GM18502 (cell line): ENCODE measurements at regions not wholly inside any gene's neighbourhood (a gene's known extent, or its start where the extent isn't known, plus 50 kb on each side); places are given as distances from the start of the nearest gene placed in this dataset.

Source experiments
- ATAC-seq: cut with Tn5 transposase; IDR thresholded peaks from one replicate; pipeline ENCODE4 v1.9.1; 2021; ENCODE audit warnings: mild to moderate bottlenecking; ENCODE audit not compliant: unreplicated experiment, poor library complexity

DNA sequence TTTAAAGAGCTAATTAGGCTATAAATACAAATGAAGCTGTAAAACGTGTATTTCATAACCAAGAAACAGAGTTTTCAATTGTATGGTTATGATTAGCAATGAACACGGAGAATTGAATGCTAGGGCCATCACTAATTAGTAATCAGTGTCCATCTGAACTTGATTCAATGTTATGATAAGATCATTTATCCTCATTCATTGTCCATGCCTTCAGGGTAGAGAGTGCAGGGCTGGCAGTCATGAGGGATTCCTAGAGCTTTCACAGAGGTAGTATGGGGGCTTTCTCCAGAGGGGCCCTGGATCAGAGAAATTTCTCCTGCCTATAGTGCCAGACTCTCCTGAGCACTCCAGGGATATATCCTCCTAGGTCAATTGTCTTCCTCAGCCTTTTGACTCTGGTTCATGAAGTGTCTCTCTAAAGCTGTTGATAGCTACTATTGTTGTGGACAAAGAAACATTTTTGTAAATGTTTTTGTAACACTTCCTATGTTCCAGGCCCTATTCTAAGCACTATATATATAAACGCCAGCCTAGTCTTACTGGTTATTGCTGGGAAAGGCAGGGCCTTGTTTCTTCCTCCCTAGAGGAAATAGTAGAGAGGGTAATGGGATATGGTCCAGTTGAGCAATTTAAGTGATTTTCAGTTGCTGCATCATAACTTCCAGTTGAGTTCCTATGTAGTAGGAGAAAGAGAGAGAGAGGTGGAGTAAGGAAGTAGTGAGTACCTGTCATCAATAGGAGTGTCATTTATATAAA is 249.0 kb downstream of the NFKBIZ start:
- ATAC-seq, result no peak

DNA sequence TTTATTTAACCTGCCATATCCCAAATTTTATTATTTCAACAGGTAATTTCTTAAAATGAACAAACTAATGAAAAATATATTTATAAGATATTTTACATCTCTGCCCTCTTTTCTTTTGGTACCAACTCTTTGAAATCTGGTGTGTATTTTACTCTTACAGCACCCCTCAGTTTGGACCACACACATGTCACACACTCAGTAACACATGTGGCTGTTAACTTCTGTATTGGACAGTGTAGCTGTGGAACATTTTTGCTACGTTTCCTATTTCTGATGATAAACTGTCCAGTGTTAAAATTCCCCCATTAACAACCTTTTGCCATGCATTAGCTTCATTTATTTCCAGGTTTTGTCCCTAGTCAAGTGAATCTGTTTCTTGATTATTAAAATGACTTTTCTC is 250.6 kb downstream of the NFKBIZ start:
- no peak for ATAC-seq

- ATAC-seq, result no peak
Measured at GRCh38 chr3:102102394-102102793, 253.1 kb downstream of the NFKBIZ start.

GRCh38 chr3:102104033-102104432 is 254.7 kb downstream of the NFKBIZ start:
- ATAC-seq, result no peak

GRCh38 chr3:102105193-102105592 is 255.9 kb downstream of the NFKBIZ start:
- no peak for ATAC-seq

DNA sequence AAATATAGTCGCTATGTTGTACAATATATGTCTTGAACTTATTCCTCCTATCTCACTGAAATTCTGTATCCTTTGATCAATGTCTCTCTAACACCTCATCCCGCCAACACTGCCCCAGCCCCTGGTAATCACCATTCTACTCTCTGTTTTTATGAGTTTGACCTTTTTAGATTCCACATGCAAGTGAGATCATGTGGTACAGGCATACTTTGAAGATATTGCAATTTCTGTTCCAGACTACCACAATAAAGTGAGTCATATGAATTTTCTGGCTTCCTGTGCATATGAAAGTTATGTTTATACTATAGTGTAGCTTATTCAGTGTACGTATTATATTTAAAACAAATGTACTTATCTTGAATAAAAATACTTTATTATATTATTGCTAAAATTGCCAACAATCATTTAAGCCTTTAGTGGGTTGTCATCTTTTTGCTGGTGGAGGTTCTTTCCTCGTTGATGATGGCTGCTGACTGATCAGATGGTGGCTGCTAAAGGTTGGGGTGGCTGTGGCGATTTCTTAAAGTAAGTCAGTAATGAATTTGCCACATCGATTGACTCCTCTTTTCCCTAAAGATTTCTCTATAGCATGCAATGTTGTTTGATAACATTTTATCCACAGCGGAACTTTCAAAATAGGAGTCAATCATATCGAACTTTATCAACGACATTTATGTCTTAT is 257.2 kb downstream of the NFKBIZ start:
- ATAC-seq, result no peak

- no peak for ATAC-seq
Measured at GRCh38 chr3:102112704-102113230, 263.5 kb downstream of the NFKBIZ start.

DNA sequence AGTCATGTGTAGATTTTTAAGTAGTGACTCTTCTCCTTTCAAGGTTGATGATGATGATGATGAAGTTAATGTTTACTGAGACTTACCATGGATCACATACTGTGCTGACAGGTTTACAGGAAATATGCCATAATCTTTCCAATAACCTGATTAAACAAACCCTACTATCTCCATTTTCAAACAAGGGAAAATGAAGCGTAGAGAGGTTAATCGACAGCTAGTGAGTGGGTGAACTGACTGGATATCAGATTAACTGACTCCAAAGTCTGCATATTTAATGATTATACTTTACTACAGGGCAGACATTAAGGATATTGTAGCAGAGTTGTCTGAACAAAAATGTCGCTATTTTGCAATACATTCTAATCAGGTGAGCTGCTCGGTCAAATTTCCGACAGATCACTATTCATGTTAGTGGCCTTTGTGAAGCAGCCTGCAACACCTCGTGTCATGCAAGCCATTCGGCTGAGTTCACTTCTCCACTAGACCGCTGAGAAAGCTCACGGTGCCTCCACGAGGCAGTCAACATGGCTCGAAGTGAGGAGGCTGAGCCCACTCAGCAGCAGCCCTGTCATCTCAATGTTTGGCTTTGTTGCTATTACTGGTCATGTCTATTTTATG is 264.2 kb downstream of the NFKBIZ start:
- no peak for ATAC-seq

GRCh38 chr3:102114264-102114979 is 265.1 kb downstream of the NFKBIZ start:
- no peak for ATAC-seq

- no peak for ATAC-seq
Measured at GRCh38 chr3:102122527-102122926, 273.2 kb downstream of the NFKBIZ start.

DNA sequence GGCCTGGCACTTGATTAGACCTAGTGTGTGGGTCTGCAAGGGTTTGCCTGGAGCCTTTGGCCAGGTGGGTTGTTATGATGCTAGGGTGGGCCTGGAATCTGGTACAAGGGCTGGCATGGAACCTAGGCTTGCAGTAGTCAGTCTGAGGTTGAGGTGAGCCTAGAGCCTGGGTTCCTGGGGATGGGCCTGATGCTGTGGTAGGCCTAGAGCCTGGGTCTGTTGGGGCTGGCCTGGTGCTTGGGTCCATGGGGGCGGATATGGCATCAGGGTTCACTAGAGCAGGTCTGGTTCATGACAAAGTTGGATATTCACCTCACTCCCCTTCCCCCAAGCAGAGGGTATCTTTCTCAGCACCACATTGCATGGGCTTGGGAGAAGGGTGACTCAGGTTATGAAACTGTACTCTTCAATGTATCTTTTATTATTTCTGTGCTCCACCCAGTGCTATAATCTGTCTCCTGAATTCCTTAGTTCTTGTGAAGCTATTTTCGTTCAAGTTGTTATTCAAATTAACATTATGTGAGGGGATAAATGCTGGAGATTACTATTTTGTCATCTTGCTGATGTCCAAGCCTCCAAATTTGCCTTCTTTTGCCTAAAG is 274.4 kb downstream of the NFKBIZ start:
- ATAC-seq, result no peak

DNA sequence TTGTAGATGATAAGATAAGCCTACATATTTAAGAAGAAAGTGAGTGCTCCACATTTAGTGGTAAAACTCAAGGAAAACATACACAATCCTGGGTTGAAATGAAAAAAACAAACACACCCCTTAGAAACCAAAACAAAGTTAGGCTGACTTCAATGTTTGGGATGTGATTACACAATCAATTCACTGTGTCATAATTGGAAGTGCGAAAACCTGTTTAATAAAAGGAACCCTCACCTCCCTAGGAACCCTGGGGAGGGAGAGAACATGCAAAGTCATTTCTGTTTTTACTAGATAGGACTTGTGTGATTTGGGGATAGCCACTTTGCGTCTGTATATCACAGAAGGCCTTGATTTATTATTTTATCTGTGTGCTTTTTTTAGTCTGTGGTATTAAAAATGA is 275.0 kb downstream of the NFKBIZ start:
- no peak for ATAC-seq

DNA sequence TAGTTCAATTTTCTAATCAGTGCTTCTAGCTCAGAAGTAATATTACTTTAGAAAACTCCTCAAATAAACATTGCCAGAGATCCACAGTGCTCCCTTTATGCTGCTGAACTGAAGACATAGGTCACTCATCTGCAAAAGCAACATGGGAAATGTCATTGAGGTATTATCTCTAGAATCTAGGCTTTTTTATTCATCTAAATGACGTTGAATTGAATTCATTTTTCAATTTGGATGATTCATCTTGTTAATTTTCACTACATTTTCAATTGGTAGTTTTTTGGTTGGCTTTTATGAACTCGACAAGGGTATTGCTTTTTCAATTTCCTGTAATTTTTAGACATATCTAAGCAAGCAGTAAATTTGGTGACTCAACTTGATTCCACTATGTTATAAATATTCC is 275.4 kb downstream of the NFKBIZ start:
- ATAC-seq, result no peak

- no peak for ATAC-seq
Measured at GRCh38 chr3:102125197-102125993, 276.1 kb downstream of the NFKBIZ start.

- ATAC-seq, result no peak
Measured at GRCh38 chr3:102125994-102126368, 276.7 kb downstream of the NFKBIZ start.

DNA sequence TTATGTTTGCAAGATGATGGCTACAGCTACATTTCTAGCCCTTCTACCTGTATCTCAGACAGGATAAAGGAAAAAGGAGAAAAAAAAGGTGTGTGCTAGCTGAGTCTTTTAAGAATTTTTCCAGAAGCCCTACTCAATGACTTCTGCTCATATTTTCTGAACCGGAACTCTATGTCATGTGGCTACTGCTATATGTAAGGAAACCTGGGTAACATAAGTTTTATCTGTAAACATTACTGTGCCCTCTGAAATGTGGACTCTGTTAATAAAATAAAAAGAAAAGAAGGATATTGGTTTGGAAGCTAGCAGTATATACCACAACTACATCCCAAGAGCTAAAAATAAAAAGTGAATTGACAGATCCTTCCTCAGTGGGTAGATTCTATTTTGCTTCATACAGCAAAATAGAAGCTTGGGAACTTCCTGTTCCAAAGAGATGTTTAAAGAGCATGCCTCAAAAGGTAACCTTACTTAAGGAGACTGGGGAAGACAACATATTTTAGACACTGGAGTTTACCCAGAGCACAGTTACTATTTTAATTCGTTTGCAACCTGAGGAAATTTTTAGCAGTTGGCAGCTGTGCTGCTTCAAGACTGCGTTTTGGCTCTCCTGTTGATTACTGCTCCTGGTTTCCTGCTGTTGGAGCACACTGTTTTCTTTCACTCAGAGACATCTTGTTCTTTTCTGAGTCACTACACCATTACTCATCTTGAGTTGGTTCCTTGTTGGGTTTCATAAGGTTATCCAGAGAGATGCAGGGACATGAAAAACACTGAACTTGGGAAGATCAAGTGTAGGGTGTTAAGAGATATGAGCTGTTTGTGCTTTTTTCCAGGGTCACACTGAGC is 280.7 kb downstream of the NFKBIZ start:
- no peak for ATAC-seq

DNA sequence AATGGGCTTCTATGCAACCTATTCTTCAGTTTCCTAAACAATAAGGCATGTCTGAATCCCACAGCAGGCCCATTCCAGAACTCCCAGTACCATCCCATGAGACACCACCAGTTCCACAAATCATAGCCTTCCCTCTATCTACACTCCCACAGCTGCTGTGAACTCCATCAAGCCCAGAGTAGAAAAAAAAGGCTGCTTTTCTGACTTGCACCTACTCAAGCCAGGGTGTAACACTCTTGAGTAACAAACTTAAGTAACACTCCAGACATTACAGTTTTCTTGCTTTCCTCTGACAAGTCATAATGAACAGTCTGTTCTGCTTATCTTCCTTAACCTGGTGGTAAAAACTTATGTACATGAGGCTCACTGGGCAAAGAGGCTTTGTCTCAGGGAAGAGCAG is 283.1 kb downstream of the NFKBIZ start:
- ATAC-seq, result no peak

GRCh38 chr3:102133376-102133775 is 284.1 kb downstream of the NFKBIZ start:
- no peak for ATAC-seq

DNA sequence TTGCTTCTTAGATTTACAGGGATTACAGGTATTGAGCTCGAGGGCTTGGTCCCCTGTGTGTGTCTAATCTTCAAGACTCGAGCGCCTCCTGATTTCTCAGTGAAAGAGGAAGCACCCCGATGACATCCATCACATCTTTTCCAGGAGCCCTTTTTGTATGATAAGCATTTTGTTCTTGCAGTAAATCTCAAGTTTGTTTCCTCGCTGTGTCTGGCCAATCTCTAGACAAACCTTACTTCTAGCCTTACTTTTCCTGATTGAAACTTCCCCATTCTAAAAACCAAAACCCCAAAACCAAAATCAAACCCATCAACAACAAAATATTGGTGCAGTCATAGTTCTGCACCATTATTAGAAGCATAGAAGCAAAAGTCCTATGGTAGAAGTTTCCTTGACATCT is 286.0 kb downstream of the NFKBIZ start:
- ATAC-seq, result no peak
